LNCAP (cell line): ENCODE measurements at regions not wholly inside any gene's neighbourhood (a gene's known extent, or its start where the extent isn't known, plus 50 kb on each side); places are given as distances from the start of the nearest gene placed in this dataset.

Source experiments
- TF ChIP-seq, protein P1 (sequence below): fragments of 450-650 bp; IDR thresholded peaks from 2 replicates; pipeline ENCODE4 v1.5.1; 2017; ENCODE audit warnings: mild to moderate bottlenecking

DNA sequence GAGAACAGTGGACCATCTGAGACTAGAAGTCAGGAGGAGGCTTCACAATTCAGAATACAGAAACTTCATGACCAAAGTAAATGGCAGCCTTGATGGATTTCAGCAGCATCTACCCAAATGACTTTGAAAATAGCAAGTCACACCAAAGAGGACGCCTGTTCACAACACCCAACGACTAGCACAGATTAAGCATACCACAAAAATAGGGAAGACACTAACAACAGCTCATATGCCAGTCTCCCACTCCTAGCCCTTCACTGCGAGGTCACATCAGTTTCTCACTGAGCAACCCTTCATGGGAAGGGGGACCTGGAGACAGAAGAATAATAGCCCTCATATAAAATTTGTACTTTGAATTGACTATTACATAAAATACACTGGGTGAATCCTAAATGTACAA is 228.4 kb upstream of the SLC39A10 start:
- TF ChIP-seq, protein P1, sequence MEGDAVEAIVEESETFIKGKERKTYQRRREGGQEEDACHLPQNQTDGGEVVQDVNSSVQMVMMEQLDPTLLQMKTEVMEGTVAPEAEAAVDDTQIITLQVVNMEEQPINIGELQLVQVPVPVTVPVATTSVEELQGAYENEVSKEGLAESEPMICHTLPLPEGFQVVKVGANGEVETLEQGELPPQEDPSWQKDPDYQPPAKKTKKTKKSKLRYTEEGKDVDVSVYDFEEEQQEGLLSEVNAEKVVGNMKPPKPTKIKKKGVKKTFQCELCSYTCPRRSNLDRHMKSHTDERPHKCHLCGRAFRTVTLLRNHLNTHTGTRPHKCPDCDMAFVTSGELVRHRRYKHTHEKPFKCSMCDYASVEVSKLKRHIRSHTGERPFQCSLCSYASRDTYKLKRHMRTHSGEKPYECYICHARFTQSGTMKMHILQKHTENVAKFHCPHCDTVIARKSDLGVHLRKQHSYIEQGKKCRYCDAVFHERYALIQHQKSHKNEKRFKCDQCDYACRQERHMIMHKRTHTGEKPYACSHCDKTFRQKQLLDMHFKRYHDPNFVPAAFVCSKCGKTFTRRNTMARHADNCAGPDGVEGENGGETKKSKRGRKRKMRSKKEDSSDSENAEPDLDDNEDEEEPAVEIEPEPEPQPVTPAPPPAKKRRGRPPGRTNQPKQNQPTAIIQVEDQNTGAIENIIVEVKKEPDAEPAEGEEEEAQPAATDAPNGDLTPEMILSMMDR: no peak

DNA sequence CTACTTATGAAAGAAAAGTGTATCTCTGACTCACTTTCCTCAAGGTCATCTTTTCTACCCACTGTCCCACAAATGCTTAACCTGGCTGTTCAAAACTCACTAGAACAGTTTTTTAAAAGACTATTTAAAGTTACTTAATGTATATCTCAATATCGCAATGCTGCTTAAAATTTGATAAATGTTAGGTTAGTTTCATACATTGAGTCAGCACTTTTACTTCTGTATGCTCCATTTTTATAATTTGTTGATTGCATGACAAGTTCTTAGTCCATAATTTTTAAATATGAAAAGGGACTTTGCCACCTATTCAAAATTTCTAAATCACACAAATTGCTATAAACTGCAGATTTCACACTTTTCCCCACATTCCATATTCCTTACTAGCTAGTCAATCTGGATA is 231.7 kb upstream of the SLC39A10 start:
- TF ChIP-seq, protein P1: no peak

DNA sequence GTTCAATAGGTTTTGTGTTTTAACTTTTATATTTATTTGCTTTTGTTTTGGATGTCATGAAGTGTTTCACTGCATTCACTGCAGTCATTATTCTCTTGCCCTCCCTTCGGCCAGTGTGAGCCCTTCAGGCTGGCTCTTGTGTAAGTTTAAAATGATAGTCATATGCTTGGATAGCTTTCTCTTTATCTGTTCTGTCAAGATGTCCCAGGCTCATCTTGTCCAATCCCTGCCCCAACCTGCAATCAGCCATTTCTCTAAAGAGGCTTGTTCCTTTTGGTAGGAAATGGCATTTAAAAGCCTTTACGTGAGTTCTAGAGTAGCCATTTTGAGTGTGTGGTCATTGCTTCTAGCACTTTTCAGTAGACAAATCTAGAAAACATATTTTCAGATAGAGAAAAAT is 238.0 kb upstream of the SLC39A10 start:
- TF ChIP-seq, protein P1: no peak

DNA sequence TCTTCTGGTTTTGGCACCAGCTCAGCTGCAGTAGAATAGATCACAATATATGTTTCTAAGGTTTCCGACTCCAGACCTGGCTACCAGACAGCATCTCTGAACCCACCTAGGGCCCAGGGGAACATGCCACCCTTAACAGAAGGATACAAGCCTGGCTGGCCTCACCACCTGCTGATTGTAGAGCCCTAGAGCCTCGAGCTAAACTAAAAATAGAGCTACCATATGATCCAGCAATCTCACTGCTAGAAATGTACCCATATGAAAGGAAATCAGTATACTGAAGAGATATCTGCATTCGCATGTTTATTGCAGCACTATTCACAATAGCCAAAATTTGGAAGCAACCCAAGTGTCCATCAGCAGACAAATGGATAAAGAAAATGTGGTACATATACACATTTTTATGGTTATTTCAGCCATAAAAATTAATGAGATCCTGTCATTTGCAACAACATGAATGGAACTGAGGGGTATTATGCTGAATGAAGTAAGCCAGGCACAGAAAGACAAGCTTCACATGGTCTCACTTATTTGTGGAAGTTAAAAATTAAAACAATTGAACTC is 242.4 kb upstream of the SLC39A10 start:
- TF ChIP-seq, protein P1: no peak

DNA sequence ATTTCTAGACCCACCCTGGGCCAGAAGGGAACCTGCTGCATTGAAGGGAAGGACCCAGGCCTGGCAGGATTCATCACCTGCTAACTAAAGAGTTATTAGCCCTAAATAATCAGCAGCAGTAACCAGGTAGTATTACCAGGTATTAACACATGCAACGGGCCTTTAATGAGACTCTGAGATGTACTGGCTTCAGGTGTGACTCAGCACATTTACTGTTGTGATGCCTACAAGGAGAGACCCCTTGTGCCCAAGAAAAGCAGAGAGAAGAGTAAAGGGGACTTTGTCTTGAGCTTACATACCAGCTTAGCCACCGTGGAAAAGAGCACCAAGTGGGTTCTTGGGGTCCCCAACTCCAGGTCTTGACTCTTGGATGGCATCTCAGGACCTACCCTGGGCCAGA is 243.1 kb upstream of the SLC39A10 start:
- TF ChIP-seq, protein P1: no peak

DNA sequence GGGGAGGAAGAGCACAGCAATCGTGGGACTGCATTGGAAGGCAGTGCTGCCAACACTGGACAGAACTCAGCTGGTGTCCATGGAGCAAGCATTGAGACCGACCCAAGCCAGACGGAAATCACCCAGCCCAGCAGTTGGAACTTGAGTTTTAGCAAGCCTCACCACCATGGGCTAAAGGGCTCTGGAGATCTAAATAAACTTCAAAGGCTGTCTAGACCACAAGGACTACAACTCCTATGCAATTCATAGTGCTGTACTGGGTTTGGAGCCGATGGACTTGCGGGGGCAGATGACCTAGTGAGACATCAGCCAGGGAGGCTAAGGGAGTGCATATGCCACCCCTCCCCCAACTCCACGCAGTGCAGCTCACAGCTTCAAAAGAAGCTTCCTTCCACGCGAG is 243.6 kb upstream of the SLC39A10 start:
- TF ChIP-seq, protein P1: no peak

DNA sequence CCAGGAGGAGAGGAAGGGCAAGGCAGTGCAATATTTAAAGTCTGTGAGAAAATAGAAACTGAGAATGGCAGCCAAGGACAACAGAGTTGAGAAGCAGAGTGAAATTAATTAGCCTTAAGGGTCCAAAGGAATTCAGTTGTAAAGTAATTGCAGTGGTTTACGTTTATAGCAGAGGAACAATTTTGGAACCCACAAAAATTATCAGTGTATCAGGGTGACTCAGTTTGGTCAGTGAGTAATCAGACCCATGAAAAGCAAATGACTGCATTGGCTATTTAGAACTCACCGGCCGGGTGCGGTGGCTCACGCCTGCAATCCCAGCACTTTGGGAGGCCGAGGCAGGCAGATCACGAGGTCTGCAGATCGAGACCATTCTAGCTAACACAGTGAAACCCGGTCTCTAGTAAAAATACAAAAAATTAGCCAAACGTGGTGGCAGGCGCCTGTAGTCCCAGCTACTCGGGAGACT is 245.8 kb upstream of the SLC39A10 start:
- TF ChIP-seq, protein P1: no peak
